MCF 10A (cell line): ENCODE measurements at regions not wholly inside any gene's neighbourhood (a gene's known extent, or its start where the extent isn't known, plus 50 kb on each side); places are given as distances from the start of the nearest gene placed in this dataset.

Experiments
- BruUV-seq: library from RNA; stranded (reverse); fragments of 400-500 nt; replicated peaks from 2 replicates; lab custom pipeline; 2021; lab: Mats Ljungman, UMichigan
- CTCF ChIA-PET: fragments of 300-600 bp; sonication (Branson Sonifier 250); formaldehyde crosslinking; extraction: SDS; loops from one replicate; lab custom pipeline; 2021; ENCODE audit warnings: antibody characterized with exemption, inconsistent platforms; lab: Yijun Ruan, JAX
- POLR2A ChIA-PET: fragments of 300-600, 350-650 bp; sonication (Branson Sonifier 250); formaldehyde crosslinking; extraction: SDS; loops from one replicate; lab custom pipeline; 2020; ENCODE audit warnings: antibody characterized with exemption, inconsistent platforms; lab: Yijun Ruan, JAX
- DNase-seq: peaks from one replicate; pipeline ENCODE4 v3.0.0-alpha.2; 2018; ENCODE audit not compliant: unreplicated experiment
- H3K27ac Mint-ChIP-seq: one replicate; pipeline ENCODE4 v1.8.0; 2022; ENCODE audit warnings: mild to moderate bottlenecking, low read depth, mixed read lengths; ENCODE audit not compliant: unreplicated experiment
- H3K27me3 Mint-ChIP-seq: one replicate; pipeline ENCODE4 v1.8.0; 2022; ENCODE audit warnings: mixed read lengths; ENCODE audit not compliant: insufficient read depth, unreplicated experiment
- H3K36me3 Mint-ChIP-seq: one replicate; pipeline ENCODE4 v1.8.0; 2022; ENCODE audit warnings: mild to moderate bottlenecking, moderate library complexity, mixed read lengths; ENCODE audit not compliant: insufficient read depth, unreplicated experiment
- H3K4me1 Mint-ChIP-seq: one replicate; pipeline ENCODE4 v1.8.0; 2022; ENCODE audit warnings: mixed read lengths; ENCODE audit not compliant: insufficient read depth, unreplicated experiment
- H3K4me3 Mint-ChIP-seq: one replicate; pipeline ENCODE4 v1.8.0; 2022; ENCODE audit warnings: mild to moderate bottlenecking, moderate library complexity, mixed read lengths; ENCODE audit not compliant: unreplicated experiment
- H3K9me3 Mint-ChIP-seq: one replicate; pipeline ENCODE4 v1.8.0; 2022; ENCODE audit warnings: mixed read lengths; ENCODE audit not compliant: unreplicated experiment
- intact Hi-C: fragments of 100-400 bp; cut with micrococcal nuclease; formaldehyde crosslinking; loops from 2 replicates; pipeline ENCODE4 v1.14.1; 2022
- TF ChIP-seq, protein P1 (sequence below): fragments of 200-600 bp; IDR thresholded peaks from one replicate; pipeline ENCODE4 v1.8.0; 2022; ENCODE audit warnings: antibody characterized with exemption, mild to moderate bottlenecking; ENCODE audit not compliant: unreplicated experiment

DNA sequence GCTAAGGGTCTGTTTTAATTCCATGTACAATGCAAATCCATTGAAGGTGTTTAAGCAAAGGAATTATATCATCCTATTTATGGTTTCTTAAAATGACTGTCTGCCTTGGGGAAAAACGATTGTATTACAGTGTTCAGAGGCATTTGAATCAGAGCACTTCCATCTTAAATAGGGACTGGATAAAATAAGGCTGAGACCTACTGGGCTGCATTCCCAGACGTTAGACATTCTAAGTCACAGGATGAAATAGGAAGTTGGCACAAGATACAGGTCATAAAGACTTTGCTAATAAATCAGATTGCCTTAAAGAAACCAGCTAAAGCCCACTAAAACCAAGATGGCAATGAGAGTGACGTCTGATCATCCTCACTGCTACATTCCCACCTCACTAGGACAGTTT is 1167.2 kb upstream of the PABPC4L start:
- BruUV-seq: no TSS peak
- Mint-ChIP-seq H3K27me3 (no peaks in the 10 kb centered on the region), H3K27ac (no peak overlapping the region), H3K36me3 (no peaks in the 10 kb centered on the region), H3K4me1 (no peaks in the 10 kb centered on the region), H3K4me3 (no peak overlapping the region), H3K9me3 (no peaks in the 10 kb centered on the region)
- DNase-seq: no peak
- CTCF ChIA-PET: no interaction called here
- TF ChIP-seq, protein P1, sequence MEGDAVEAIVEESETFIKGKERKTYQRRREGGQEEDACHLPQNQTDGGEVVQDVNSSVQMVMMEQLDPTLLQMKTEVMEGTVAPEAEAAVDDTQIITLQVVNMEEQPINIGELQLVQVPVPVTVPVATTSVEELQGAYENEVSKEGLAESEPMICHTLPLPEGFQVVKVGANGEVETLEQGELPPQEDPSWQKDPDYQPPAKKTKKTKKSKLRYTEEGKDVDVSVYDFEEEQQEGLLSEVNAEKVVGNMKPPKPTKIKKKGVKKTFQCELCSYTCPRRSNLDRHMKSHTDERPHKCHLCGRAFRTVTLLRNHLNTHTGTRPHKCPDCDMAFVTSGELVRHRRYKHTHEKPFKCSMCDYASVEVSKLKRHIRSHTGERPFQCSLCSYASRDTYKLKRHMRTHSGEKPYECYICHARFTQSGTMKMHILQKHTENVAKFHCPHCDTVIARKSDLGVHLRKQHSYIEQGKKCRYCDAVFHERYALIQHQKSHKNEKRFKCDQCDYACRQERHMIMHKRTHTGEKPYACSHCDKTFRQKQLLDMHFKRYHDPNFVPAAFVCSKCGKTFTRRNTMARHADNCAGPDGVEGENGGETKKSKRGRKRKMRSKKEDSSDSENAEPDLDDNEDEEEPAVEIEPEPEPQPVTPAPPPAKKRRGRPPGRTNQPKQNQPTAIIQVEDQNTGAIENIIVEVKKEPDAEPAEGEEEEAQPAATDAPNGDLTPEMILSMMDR: no peak
- intact Hi-C loops: no loop called here
- POLR2A ChIA-PET: no interaction called here

DNA sequence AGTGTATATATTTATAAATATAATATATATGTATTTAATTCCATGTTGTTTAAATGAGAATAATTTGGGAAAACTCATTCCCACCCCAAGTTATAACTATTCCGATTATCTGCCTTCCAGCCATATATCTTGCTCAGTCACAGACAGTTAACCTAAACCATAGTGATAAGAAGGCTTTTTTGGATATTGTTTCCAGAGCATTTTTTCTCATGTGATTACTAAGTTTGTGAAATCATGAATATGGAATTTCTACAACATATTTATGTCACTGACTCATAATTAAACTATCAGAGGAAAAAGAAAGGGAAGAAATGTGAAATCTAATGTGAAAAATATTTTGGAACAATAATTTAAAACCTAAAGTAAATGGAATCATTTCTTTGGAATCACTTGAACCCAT is 1163.5 kb upstream of the PABPC4L start:
- no peaks in the 10 kb centered on the region for H3K36me3 Mint-ChIP-seq
- no peaks in the 10 kb centered on the region for H3K9me3 Mint-ChIP-seq
- ChIA-PET CTCF (no interaction called here), POLR2A (no interaction called here)
- BruUV-seq: no TSS peak
- H3K27ac Mint-ChIP-seq: no peak overlapping the region
- DNase-seq: no peak
- no peaks in the 10 kb centered on the region for H3K27me3 Mint-ChIP-seq
- no peaks in the 10 kb centered on the region for H3K4me1 Mint-ChIP-seq
- intact Hi-C loops: no loop called here
- TF ChIP-seq, protein P1: no peak
- H3K4me3 Mint-ChIP-seq: no peak overlapping the region

DNA sequence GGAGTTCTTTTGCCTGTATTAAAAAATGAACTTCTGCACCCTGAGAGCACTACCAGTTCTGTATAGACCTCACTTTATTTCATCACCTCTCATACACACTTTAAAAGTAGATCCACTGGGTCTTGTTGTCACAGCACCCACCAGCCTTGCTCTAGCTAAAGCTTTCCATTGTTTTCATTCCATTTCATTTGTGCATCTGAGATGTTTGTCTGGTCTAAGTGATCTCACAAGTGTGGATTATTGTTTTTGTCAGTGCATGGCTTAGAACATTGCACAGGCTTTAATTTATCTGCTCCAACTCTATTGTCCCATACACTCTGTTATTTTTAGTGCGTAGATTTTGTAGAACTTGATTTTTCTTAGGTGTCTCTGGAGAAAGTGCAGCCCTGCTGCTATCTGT is 1157.5 kb upstream of the PABPC4L start:
- Mint-ChIP-seq H3K4me1 (no peaks in the 10 kb centered on the region), H3K27ac (no peak overlapping the region), H3K9me3 (no peaks in the 10 kb centered on the region), H3K4me3 (no peak overlapping the region), H3K36me3 (no peaks in the 10 kb centered on the region), H3K27me3 (no peaks in the 10 kb centered on the region)
- no peak for DNase-seq
- ChIA-PET CTCF (no interaction called here), POLR2A (interaction anchor here (0.6 kb wide), 1 partner anchor 16 kb away, joined by 5 read pairs; no protein-coding TSS in a partner anchor)
- TF ChIP-seq, protein P1: no peak
- intact Hi-C loops: no loop called here
- BruUV-seq: no TSS peak

DNA sequence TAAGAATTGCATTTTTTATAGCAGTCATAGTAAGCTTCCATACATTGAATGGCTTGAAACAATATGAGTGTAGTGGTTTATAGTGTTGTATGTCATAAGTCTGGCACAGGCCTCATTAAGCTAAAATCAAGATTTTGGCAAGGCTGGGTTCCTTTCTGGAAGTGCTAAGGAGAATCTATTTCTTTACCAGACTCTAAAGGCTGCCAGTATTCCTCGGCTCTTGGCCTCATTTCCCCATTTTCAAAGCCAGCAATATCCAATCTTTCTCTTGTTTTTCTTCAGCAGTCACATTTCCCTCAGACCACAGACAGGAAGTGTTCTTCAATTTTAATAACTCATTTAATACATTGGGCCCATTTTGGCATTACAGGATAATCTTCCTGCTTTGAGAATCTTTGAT is 1155.5 kb upstream of the PABPC4L start:
- H3K27ac Mint-ChIP-seq: no peak overlapping the region
- TF ChIP-seq, protein P1: no peak
- ChIA-PET POLR2A (no interaction called here), CTCF (no interaction called here)
- DNase-seq: no peak
- intact Hi-C loops: no loop called here
- no peaks in the 10 kb centered on the region for H3K4me1 Mint-ChIP-seq
- H3K9me3 Mint-ChIP-seq: no peaks in the 10 kb centered on the region
- BruUV-seq: no TSS peak
- H3K27me3 Mint-ChIP-seq: no peaks in the 10 kb centered on the region
- no peaks in the 10 kb centered on the region for H3K36me3 Mint-ChIP-seq
- H3K4me3 Mint-ChIP-seq: no peak overlapping the region
